HG03469 (cell line): ENCODE measurements at regions not wholly inside any gene's neighbourhood (a gene's known extent, or its start where the extent isn't known, plus 50 kb on each side); places are given as distances from the start of the nearest gene placed in this dataset.
"Not testable (repeated sequence)": the region's sequence is repeated elsewhere in the genome, so short reads cannot be mapped to it uniquely, and the experiment has no call there.

ENCODE experiments used
- ATAC-seq: cut with Tn5 transposase; IDR thresholded peaks from one replicate; pipeline ENCODE4 v1.9.1; 2021; ENCODE audit warnings: mild to moderate bottlenecking, moderate library complexity, moderate number of reproducible peaks; ENCODE audit not compliant: unreplicated experiment

DNA sequence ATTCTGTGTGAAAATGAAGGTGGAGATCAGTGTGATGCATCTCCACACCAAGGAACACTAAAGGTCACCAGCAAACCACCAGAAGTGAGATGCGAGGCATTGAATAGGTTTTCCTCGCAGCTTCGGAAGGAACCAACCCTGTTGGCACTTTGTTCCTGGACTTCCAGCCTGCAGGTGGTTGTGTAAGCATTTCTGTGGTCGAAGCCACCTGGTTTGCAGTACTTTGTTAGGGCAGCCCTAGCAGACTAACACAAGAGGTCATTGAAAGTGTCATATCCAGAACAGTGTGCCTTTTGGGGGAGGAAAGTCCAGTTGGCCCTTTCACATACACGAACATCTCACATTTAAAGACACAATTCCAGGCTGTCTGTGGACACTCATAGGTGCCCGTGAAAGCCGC is 237.2 kb upstream of the PLGLB1 start:
- ATAC-seq: not testable (repeated sequence)

GRCh38 chr2:87262184-87262702 is 240.6 kb upstream of the PLGLB1 start:
- not testable (repeated sequence) for ATAC-seq

DNA sequence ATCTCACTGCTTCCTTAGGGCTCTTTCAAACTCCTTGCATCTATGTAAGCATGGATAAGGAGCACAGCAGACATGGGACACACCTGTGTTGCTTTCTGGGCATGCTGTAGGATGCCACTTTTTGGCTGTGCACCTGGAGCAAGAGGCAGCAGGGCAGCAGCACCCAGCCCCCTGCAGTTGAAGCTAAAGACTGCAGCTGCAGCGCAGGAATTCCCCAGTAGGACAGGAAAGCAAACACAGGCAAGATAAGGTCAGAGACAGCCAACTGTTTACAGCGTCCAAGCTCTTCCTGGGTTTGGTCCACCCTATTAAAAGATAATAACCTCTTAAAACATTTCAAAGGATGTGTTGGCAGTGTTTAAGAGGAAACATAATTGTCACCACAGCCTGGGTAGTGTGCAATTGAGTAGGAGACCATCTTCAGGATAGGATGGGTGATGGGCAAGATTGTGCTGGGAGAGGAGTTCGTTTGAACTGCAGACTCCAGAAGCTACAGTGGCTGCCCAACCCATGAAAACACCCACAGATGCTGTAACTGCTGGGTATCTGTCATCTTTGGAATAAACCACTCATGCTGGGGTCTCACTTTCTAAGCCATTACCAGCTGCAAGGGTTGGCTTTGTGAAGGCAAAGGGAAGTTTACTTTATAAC is 242.3 kb upstream of the PLGLB1 start:
- not testable (repeated sequence) for ATAC-seq

DNA sequence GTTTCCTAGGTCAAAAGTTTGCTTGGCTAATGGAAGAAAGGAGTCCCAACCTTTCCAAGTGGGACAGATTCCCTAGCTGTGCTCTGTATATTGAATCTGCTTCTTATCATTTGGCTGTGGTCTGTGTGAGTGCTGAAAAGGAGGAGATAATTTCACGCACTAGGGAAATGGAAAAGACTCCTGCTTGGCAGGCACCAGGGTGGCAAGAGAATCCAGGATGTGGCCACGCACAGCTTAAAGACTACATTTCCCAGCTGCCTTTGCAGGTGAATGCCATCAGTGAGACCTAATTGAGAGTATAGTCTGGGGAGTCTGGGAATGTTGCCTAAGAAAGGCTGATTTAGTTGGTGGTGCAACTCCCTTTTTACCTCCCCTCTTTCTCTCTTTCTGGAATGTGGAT is 253.5 kb upstream of the PLGLB1 start:
- ATAC-seq: not testable (repeated sequence)

DNA sequence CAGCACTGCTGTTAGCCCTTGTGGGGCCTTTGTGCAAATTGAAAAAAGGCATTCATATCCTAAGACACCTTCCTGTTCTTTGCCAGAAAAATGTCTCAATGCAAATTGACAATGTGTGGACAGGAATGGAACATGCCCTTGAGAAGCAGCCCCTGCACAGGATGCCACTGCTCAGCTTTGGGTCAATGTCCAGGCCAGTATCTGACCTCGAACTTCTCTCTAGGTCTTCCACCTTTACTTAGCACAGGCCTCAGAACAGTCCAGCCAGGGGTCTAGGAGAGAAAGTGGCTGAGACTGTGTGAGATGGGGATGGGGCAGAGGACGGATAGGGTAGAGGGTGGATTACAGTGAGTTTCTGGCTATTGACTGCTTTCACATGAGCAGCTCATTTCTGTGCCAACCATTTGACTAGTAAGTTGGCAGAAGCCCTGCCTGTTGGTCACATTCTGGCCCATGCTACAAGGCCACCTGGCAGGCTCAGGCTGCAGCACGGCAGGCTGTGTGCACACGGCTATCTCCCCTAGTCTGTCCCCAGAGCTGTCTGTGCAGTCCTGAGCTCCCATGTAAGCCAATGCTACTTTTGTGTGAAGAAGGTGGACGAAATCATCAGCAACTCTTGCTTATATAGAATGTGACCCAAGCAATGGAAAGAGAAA is 254.5 kb upstream of the PLGLB1 start:
- not testable (repeated sequence) for ATAC-seq

GRCh38 chr2:87276673-87277072 is 255.0 kb upstream of the PLGLB1 start:
- ATAC-seq: not testable (repeated sequence)

DNA sequence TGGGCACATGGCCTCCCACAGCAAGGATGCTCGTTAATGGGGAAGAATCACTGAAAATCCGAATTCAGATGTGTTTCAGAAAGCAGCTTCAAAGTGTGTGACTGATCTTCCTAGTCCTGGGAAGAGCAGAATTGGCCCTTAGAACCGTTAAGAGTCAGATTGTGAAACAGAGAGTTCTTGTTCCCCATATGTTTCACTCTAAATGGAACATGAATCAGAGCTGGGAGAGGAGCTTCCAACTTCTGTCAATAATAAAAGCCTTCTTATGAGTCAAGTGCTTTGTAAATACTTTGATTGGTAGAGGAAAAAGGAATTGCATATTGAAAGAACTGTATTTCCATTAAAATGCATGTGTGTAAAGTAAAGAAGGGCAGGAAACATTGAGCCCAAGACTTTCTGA is 256.1 kb upstream of the PLGLB1 start:
- not testable (repeated sequence) for ATAC-seq

GRCh38 chr2:87280596-87281355 is 259.1 kb upstream of the PLGLB1 start:
- ATAC-seq: not testable (repeated sequence)

DNA sequence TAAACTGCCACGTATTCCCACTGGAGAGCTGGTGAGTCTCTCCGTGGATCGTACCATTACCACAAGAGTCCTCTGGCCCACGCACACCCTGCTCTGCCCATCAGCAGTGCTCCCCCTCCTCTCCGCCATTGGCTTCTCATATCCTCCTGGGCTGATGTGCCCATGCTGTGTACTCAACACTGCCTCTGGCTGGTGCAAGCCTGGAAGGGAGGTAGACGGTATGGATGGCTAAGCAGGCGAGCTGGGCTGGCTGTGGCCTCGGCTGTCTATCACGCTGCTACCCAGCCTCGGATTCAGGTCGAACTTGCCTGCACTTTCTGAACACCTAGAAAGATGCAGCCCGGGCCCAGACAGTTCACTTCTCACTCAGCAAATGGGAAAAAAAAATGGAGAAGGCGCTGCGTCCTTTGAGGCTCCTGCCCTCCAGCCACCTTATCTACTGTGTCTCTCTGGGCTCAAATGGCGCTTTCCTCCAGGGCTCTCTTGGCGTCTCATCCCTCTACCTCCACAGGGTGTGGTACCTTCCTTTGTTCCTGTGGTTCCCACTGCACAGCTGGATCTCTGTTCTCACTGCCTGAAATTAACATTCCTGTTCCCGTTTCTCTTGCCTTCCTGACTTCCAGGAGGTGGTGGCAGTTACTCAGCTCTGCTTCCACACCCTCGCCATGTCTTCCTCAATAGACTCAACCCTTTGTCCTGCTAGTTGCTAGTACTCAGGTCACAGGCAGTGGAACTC is 262.3 kb upstream of the PLGLB1 start:
- not testable (repeated sequence) for ATAC-seq

GRCh38 chr2:87284471-87284772 is 262.8 kb upstream of the PLGLB1 start:
- not testable (repeated sequence) for ATAC-seq

DNA sequence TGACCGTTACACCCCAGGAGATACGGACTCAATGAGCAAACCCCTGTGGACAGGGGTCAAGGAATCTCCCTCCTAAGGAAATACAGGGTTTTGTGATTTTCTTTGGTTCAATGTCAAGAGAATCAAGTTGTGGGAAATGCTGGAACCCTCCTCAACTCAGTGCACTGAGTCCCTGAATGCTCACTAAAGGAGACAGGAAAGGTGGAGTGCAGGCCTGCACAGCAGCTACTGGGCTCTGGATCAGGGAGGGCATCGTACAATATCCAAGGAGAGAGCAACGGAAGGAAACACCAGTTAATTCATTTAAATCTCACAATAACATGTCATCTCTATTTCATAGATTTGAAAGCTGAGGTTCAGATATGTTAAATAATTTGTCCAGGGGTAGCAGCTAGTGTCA is 263.5 kb upstream of the PLGLB1 start:
- not testable (repeated sequence) for ATAC-seq

- ATAC-seq: not testable (repeated sequence)
Measured at GRCh38 chr2:87290566-87291307, 269.1 kb upstream of the PLGLB1 start.

GRCh38 chr2:87291400-87292200 is 270.0 kb upstream of the PLGLB1 start:
- not testable (repeated sequence) for ATAC-seq

DNA sequence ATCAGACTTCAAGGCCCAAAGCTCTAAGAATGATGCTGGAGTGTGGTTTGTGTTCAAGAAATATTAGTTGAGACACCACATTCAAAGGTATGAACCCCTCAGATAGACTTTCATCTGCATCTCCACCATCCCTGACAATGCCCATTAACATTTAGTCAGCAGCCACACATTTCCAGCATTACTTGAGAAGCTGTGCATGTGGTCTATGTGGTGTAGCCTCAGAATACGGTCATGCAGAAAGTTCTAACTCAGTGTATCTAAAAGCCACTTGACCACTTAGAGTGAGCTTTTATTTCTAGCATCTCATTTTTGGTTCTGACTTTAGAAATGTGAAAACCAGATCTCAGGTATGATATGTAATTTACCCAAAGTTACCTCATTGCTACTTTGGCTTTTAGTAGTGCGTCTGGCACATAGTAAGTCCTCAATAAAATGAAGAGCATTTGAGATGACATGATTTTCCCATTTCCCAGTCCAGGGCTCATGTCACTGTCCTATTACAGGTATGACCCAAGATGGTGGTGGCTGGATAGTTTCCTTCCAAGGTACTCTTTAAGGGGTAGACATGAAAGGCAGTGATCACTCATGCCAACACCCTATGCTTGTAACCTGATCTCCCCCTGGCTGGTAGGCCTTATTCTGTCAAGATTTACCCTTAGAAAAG is 272.4 kb upstream of the PLGLB1 start:
- ATAC-seq: not testable (repeated sequence)

GRCh38 chr2:87295135-87295534 is 273.5 kb upstream of the PLGLB1 start:
- not testable (repeated sequence) for ATAC-seq

DNA sequence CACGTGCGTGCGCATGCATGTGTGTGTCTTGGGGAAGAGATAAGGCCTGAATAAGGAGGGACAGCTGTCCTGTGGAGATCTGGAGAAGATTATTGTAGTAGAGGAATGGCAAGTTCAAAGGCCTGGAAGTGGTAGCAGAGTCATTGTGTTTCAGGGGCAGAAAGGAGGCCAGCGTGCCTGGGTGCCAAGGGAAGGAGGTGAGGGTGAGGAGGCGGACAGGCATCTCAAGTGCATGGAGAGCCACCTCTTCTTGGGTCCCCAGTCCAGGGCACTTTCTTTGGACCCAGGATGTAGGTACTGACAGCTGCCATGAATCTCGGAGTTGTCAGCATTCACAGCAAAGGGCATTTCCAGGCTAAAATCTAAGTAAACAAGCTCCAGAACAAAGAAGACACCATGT is 279.7 kb upstream of the PLGLB1 start:
- ATAC-seq: not testable (repeated sequence)

GRCh38 chr2:87301871-87302270 is 280.2 kb upstream of the PLGLB1 start:
- ATAC-seq: not testable (repeated sequence)

- ATAC-seq: not testable (repeated sequence)
Measured at GRCh38 chr2:87308621-87309020, 287.0 kb upstream of the PLGLB1 start.

DNA sequence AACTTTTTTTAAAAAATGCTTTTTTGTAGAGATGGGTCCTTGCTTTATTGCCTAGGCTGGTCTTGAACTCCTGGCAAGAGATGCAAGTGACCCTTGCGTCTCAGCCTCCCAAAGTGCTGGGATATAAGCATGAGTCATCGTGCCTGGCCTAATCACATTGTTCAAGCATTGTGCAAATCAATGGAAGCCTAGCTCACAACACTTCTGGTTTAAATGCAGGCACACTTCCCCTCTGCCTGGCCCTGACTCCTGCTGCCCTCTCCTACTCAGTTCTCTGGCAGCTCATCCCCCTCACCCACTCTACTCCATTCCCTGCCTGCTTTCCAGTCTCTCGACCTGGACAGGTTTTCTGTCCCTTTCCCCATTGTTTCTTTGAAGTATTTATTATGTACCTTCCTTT is 288.1 kb upstream of the PLGLB1 start:
- ATAC-seq: not testable (repeated sequence)
